RWPE1 (cell line): ENCODE measurements at regions not wholly inside any gene's neighbourhood (a gene's known extent, or its start where the extent isn't known, plus 50 kb on each side); places are given as distances from the start of the nearest gene placed in this dataset.
"Not testable (repeated sequence)": the region's sequence is repeated elsewhere in the genome, so short reads cannot be mapped to it uniquely, and the experiment has no call there.

Source experiments
- CTCF ChIA-PET: fragments of 350-600 bp; sonication (Branson Sonifier 250); formaldehyde crosslinking; extraction: SDS; loops from one replicate; lab custom pipeline; 2021; lab: Yijun Ruan, JAX
- POLR2A ChIA-PET: fragments of 400-600 bp; formaldehyde crosslinking; extraction: SDS; loops from one replicate; lab custom pipeline; 2020; ENCODE audit warnings: antibody characterized with exemption; ENCODE audit not compliant: low non-redundant PET; lab: Yijun Ruan, JAX
- DNase-seq: peaks from one replicate; pipeline ENCODE4 v3.0.0; 2012; ENCODE audit warnings: low spot score
- H3K27ac ChIP-seq: fragments of 450-650 bp; 2 replicates; pipeline ENCODE4 v1.5.1; 2017
- CTCF ChIP-seq: fragments of 450-650 bp; conservative IDR thresholded peaks from 2 replicates; pipeline ENCODE4 v1.5.1; 2017; ENCODE audit warnings: low read depth, mild to moderate bottlenecking

DNA sequence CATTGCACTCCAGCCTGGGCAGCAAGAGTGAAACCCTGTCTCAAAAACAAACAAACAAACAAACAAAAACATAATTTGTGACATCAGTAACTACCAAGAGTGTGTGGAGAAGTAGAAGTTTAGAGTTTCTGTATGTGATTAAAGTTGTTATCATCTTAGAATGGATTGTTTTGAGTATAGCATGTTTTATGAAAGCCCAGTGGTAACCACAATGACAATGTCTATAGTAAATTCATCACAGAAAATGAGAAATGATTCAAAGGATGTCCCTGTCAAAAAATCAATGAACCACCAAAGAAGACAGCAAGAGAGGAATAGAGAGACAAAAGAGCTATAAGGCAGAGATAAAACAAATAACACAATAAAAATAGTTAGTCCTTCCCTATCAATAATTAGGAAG lies 1299.2 kb downstream of the CNTNAP5 start:
- DNase-seq, result no peak

GRCh38 chr2:125330133-125330532 lies 1305.0 kb downstream of the CNTNAP5 start:
- no peak overlapping the region for H3K27ac ChIP-seq
- no peak for TF ChIP-seq CTCF
- no peak for DNase-seq
- ChIA-PET CTCF (interaction anchor here (0.7 kb wide), 2 partner anchors 1298 to 1650 kb away, joined by 3 read pairs; no protein-coding TSS in a partner anchor), POLR2A (no interaction called here)

More for the DNA sequence above, 1299.2 kb downstream of the CNTNAP5 start:
- ChIA-PET CTCF (no interaction called here), POLR2A (no interaction called here)
- no peak overlapping the region for H3K27ac ChIP-seq
- no peak for TF ChIP-seq CTCF

GRCh38 chr2:125341353-125341752 lies 1314.6 kb upstream of the GYPC start:
- TF ChIP-seq CTCF, result no peak
- CTCF ChIA-PET, result no interaction called here
- no peak for DNase-seq
- POLR2A ChIA-PET, result no interaction called here
- no peak overlapping the region for H3K27ac ChIP-seq

GRCh38 chr2:125353542-125353941 lies 1302.4 kb upstream of the GYPC start:
- CTCF ChIA-PET, DNase-seq, POLR2A ChIA-PET, H3K27ac ChIP-seq: not testable (repeated sequence)

- no peak for TF ChIP-seq CTCF
- no peak for DNase-seq
- no peak overlapping the region for H3K27ac ChIP-seq
- ChIA-PET CTCF (interaction anchor here (0.6 kb wide), 1 partner anchor 107 kb away, joined by 3 read pairs; no protein-coding TSS in a partner anchor), POLR2A (no interaction called here)
These were observed 1291.6 kb upstream of the GYPC start for GRCh38 chr2:125364192-125364983.

GRCh38 chr2:125364984-125365265 lies 1291.0 kb upstream of the GYPC start:
- DNase-seq, result no peak
- no peak overlapping the region for H3K27ac ChIP-seq
- CTCF ChIA-PET, result interaction anchor here (0.5 kb wide), 1 partner anchor 1401 kb away, joined by 4 read pairs; no protein-coding TSS in a partner anchor
- POLR2A ChIA-PET, result no interaction called here
- TF ChIP-seq CTCF, result no peak

GRCh38 chr2:125371867-125372266 lies 1284.1 kb upstream of the GYPC start:
- H3K27ac ChIP-seq, result no peak overlapping the region
- POLR2A ChIA-PET, result no interaction called here
- DNase-seq, result no peak
- TF ChIP-seq CTCF, result no peak
- CTCF ChIA-PET, result interaction anchor here (0.7 kb wide), 1 partner anchor 9 kb away, joined by 3 read pairs; no protein-coding TSS in a partner anchor
